ENCODE measurements at regions not wholly inside any gene's neighbourhood (a gene's known extent, or its start where the extent isn't known, plus 50 kb on each side); places are given as distances from the start of the nearest gene placed in this dataset.

DNA sequence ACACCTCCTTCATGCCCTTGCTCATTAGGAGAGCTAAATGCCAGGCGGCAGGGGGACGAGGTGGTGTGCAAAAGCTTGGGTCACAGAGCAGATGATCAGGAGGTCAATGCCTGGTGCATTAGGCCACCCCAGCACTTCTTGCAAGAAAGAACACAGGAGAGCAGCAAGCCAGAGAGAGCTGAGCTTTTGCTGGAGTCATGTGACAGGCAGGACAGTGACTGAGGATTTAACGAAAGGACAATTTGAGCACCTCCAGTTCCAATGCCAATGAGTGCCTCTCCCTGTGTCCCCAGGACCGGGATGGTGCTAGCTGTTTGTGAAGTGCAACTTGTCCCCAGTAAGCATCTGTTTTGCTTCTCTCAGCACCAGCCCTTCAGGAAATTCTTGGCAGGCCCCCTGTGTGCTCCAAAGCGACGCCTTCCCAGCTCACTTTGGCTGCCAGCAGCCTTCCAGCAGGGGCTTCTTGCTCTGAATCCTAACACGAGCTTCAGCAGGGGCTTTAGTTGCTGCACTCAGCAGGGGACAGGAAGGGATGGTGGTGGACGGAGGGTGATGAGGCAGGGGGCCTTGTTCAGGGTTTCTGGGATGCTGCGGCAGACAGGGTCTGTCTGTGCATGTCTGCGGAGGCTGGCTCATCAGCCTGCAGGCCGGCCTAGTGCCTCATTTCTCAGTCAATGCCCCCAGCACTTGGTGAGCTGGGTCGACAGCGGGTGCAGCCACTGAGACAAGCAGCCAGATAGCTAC, 368.1 kb downstream of the RPS24 start:
- H3K4me3 Mint-ChIP-seq (ENCODE audit: low read depth, unreplicated experiment), result no peak overlapping the region
- no peak overlapping the region for H3K27ac Mint-ChIP-seq (ENCODE audit: unreplicated experiment)
- H3K4me1 Mint-ChIP-seq (ENCODE audit: low read depth, unreplicated experiment), result peaks cover 4% of the 10 kb centered on the region
- no peak for DNase-seq
- TF ChIP-seq, protein P1, sequence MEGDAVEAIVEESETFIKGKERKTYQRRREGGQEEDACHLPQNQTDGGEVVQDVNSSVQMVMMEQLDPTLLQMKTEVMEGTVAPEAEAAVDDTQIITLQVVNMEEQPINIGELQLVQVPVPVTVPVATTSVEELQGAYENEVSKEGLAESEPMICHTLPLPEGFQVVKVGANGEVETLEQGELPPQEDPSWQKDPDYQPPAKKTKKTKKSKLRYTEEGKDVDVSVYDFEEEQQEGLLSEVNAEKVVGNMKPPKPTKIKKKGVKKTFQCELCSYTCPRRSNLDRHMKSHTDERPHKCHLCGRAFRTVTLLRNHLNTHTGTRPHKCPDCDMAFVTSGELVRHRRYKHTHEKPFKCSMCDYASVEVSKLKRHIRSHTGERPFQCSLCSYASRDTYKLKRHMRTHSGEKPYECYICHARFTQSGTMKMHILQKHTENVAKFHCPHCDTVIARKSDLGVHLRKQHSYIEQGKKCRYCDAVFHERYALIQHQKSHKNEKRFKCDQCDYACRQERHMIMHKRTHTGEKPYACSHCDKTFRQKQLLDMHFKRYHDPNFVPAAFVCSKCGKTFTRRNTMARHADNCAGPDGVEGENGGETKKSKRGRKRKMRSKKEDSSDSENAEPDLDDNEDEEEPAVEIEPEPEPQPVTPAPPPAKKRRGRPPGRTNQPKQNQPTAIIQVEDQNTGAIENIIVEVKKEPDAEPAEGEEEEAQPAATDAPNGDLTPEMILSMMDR (IDR thresholded peaks at IDR 0.05; ENCODE audit: unreplicated experiment), result no peak
- no peaks in the 10 kb centered on the region for H3K9me3 Mint-ChIP-seq (ENCODE audit: low read depth, unreplicated experiment)
- peaks cover 3% of the 10 kb centered on the region for H3K36me3 Mint-ChIP-seq (ENCODE audit: insufficient read depth, unreplicated experiment)
- intact Hi-C loops (cut with micrococcal nuclease; ENCODE audit: unreplicated experiment), result loop anchor here (10.0 kb wide), 1 partner anchor 357 kb away; no protein-coding TSS in a partner anchor
- CTCF ChIA-PET, result no interaction called here
- no TSS peak for BruUV-seq (replicated peaks)
- peaks cover 93% of the 10 kb centered on the region for H3K27me3 Mint-ChIP-seq (ENCODE audit: unreplicated experiment)

DNA sequence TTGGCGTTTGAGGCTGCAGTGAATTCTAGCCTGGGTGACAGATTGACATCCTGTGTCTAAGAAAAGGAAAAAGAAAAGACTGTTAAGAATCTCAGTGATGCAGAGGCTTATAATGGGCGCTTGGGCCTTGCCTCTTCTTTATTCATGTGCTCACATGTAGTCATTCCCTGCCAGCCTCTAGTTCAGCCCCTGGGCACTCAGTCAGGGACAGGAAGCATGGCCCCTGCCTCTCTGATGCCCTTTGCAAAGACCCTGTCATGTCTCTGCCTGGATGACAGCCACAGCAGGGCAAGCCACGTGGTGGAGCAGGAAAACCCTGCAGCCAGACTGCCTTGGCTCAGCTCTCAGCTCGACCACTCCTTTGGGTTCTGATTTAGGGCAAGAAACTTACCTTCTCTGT, 368.9 kb downstream of the RPS24 start:
- Mint-ChIP-seq H3K27ac (ENCODE audit: unreplicated experiment) (no peak overlapping the region), H3K27me3 (ENCODE audit: unreplicated experiment) (peaks cover 93% of the 10 kb centered on the region), H3K36me3 (ENCODE audit: insufficient read depth, unreplicated experiment) (peaks cover 7% of the 10 kb centered on the region), H3K4me3 (ENCODE audit: low read depth, unreplicated experiment) (no peak overlapping the region), H3K4me1 (ENCODE audit: low read depth, unreplicated experiment) (peaks cover 7% of the 10 kb centered on the region), H3K9me3 (ENCODE audit: low read depth, unreplicated experiment) (no peaks in the 10 kb centered on the region)
- no peak for DNase-seq
- TF ChIP-seq, protein P1 (IDR thresholded peaks at IDR 0.05; ENCODE audit: unreplicated experiment), result no peak
- CTCF ChIA-PET, result interaction anchor here (0.6 kb wide), 1 partner anchor 665 kb away, joined by 4 read pairs; no protein-coding TSS in a partner anchor
- BruUV-seq (replicated peaks), result no TSS peak
- intact Hi-C loops (cut with micrococcal nuclease; ENCODE audit: unreplicated experiment), result loop anchor here (10.0 kb wide), 1 partner anchor 358 kb away; no protein-coding TSS in a partner anchor

DNA sequence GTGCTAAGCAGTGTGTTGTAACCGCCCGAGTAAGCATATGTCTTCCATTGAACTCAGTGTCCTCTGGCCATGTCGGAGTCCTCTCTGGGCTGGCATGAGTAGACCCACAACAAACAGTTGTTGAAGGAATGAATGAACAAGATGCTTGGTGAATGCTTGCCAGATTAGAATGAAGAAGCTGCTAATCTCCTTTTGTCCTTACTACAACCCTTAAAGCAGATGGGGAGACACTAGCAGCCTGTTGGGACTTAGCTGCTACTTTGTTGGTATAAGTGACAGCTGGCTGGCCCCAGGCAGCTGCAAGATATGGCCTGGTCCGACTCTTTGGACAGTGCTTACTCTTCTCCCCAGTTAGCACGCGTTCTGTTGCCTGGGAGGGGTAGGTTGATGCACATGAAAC, 370.1 kb downstream of the RPS24 start:
- Mint-ChIP-seq H3K27ac (ENCODE audit: unreplicated experiment) (no peak overlapping the region), H3K4me1 (ENCODE audit: low read depth, unreplicated experiment) (peaks cover 7% of the 10 kb centered on the region), H3K9me3 (ENCODE audit: low read depth, unreplicated experiment) (no peaks in the 10 kb centered on the region), H3K27me3 (ENCODE audit: unreplicated experiment) (peaks cover 93% of the 10 kb centered on the region), H3K36me3 (ENCODE audit: insufficient read depth, unreplicated experiment) (peaks cover 7% of the 10 kb centered on the region), H3K4me3 (ENCODE audit: low read depth, unreplicated experiment) (no peak overlapping the region)
- no TSS peak for BruUV-seq (replicated peaks)
- CTCF ChIA-PET, result no interaction called here
- no peak for DNase-seq
- TF ChIP-seq, protein P1 (IDR thresholded peaks at IDR 0.05; ENCODE audit: unreplicated experiment), result no peak
- intact Hi-C loops (cut with micrococcal nuclease; ENCODE audit: unreplicated experiment), result loop anchor here (10.0 kb wide), 1 partner anchor 359 kb away; no protein-coding TSS in a partner anchor

DNA sequence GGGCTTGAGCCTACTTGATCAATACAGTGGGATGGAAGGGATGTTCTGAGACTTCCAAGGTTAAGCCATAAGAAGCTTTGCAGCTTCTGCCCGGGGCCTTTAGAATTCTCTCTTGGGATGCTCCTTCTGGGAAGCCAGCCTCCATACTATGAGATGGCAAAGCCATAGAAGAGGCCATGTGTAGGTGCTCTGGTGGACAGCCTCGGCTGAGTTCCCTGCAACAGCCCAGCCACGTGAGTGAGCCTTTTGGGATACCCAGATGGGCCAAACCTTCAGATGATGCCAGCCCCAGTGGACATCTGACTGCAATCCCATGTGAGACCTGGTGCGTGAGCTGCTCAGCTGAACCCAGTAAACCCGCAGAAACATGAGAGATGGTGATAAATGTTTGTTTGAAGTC, 370.6 kb downstream of the RPS24 start:
- no TSS peak for BruUV-seq (replicated peaks)
- no peak for DNase-seq
- no peaks in the 10 kb centered on the region for H3K9me3 Mint-ChIP-seq (ENCODE audit: low read depth, unreplicated experiment)
- CTCF ChIA-PET, result no interaction called here
- H3K4me3 Mint-ChIP-seq (ENCODE audit: low read depth, unreplicated experiment), result no peak overlapping the region
- intact Hi-C loops (cut with micrococcal nuclease; ENCODE audit: unreplicated experiment), result loop anchor here (10.0 kb wide), 1 partner anchor 359 kb away; no protein-coding TSS in a partner anchor
- peaks cover 7% of the 10 kb centered on the region for H3K4me1 Mint-ChIP-seq (ENCODE audit: low read depth, unreplicated experiment)
- no peak overlapping the region for H3K27ac Mint-ChIP-seq (ENCODE audit: unreplicated experiment)
- peaks cover 7% of the 10 kb centered on the region for H3K36me3 Mint-ChIP-seq (ENCODE audit: insufficient read depth, unreplicated experiment)
- TF ChIP-seq, protein P1 (IDR thresholded peaks at IDR 0.05; ENCODE audit: unreplicated experiment), result no peak
- peaks cover 93% of the 10 kb centered on the region for H3K27me3 Mint-ChIP-seq (ENCODE audit: unreplicated experiment)
